DOHH2 (cell line): ENCODE measurements at regions not wholly inside any gene's neighbourhood (a gene's known extent, or its start where the extent isn't known, plus 50 kb on each side); places are given as distances from the start of the nearest gene placed in this dataset.

Experiments used
- EZH2phosphoT487 ChIP-seq: fragments of 200-600 bp; sonication (generic); IDR thresholded peaks from 2 replicates; pipeline ENCODE4 v1.6.1; 2017; ENCODE audit warnings: borderline replicate concordance, mild to moderate bottlenecking, antibody characterized with exemption, low read length, moderate library complexity, mixed read lengths
- TF ChIP-seq, protein P1 (sequence below): fragments of 200-600 bp; sonication (generic); IDR thresholded peaks from one replicate; pipeline ENCODE4 v1.5.1; 2014; ENCODE audit warnings: antibody characterized with exemption, mild to moderate bottlenecking, low read depth, low read length; ENCODE audit not compliant: poor library complexity, severe bottlenecking

DNA sequence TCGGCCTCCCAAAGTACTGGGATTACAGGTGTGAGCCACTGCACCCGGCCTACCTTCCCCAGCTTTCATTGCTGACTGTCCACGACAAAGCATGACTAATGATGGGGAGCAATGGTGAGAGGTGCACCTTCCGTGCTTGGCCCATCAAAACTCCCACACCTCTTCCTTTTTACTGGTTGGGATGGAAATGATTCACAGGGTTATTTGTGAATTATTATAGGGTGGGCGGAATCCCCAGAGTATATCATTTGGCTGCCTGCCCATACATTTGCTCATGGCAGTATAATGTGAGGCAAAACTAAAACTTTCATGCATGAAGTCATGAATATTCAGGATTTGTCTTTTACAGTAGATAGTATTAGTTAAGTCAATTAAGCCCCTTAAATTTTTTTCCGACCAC, 334.2 kb upstream of the NETO1 start:
- TF ChIP-seq, protein P1, sequence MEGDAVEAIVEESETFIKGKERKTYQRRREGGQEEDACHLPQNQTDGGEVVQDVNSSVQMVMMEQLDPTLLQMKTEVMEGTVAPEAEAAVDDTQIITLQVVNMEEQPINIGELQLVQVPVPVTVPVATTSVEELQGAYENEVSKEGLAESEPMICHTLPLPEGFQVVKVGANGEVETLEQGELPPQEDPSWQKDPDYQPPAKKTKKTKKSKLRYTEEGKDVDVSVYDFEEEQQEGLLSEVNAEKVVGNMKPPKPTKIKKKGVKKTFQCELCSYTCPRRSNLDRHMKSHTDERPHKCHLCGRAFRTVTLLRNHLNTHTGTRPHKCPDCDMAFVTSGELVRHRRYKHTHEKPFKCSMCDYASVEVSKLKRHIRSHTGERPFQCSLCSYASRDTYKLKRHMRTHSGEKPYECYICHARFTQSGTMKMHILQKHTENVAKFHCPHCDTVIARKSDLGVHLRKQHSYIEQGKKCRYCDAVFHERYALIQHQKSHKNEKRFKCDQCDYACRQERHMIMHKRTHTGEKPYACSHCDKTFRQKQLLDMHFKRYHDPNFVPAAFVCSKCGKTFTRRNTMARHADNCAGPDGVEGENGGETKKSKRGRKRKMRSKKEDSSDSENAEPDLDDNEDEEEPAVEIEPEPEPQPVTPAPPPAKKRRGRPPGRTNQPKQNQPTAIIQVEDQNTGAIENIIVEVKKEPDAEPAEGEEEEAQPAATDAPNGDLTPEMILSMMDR: no peak
- TF ChIP-seq EZH2phosphoT487: no peak
